Neural crest cell (in vitro differentiated cells): ENCODE measurements at regions not wholly inside any gene's neighbourhood (a gene's known extent, or its start where the extent isn't known, plus 50 kb on each side); places are given as distances from the start of the nearest gene placed in this dataset.

Experiments used
- DNase-seq: peaks from one replicate; pipeline ENCODE4 v3.0.0; 2021; ENCODE audit warnings: low read depth, mixed read lengths, low spot score
- H3K27ac Mint-ChIP-seq: one replicate; pipeline ENCODE4 v1.8.0; 2021; ENCODE audit warnings: mild to moderate bottlenecking, mixed read lengths; ENCODE audit not compliant: unreplicated experiment
- H3K27me3 Mint-ChIP-seq: 2 replicates; pipeline ENCODE4 v1.8.0; 2021; ENCODE audit warnings: low read depth, mild to moderate bottlenecking, mixed read lengths
- H3K36me3 Mint-ChIP-seq: 2 replicates; pipeline ENCODE4 v1.8.0; 2021; ENCODE audit warnings: low read depth, mild to moderate bottlenecking, mixed read lengths
- H3K4me1 Mint-ChIP-seq: 2 replicates; pipeline ENCODE4 v1.8.0; 2021; ENCODE audit warnings: mixed read lengths
- H3K4me3 Mint-ChIP-seq: one replicate; pipeline ENCODE4 v1.8.0; 2021; ENCODE audit warnings: mild to moderate bottlenecking, mixed read lengths
- H3K9me3 Mint-ChIP-seq: 2 replicates; pipeline ENCODE4 v1.8.0; 2021; ENCODE audit warnings: mixed read lengths
- CTCF ChIP-seq: fragments of 200-600 bp; sonication (generic); conservative IDR thresholded peaks from 2 replicates; pipeline ENCODE4 v1.5.0; 2021; ENCODE audit warnings: antibody characterized with exemption, mild to moderate bottlenecking

- Mint-ChIP-seq H3K36me3 (no peaks in the 10 kb centered on the region), H3K9me3 (peaks cover 2% of the 10 kb centered on the region), H3K27ac (no peak overlapping the region), H3K4me1 (no peaks in the 10 kb centered on the region), H3K27me3 (no peaks in the 10 kb centered on the region), H3K4me3 (no peak overlapping the region)
- TF ChIP-seq CTCF: no peak
- no peak for DNase-seq
Measured at GRCh38 chr9:109846776-109847175, 66.8 kb downstream of the PALM2AKAP2 start.

GRCh38 chr9:109852556-109852955, 72.6 kb downstream of the PALM2AKAP2 start:
- H3K36me3 Mint-ChIP-seq: no peaks in the 10 kb centered on the region
- TF ChIP-seq CTCF: no peak
- no peak overlapping the region for H3K4me3 Mint-ChIP-seq
- H3K4me1 Mint-ChIP-seq: peaks cover 14% of the 10 kb centered on the region
- H3K27me3 Mint-ChIP-seq: no peaks in the 10 kb centered on the region
- no peak for DNase-seq
- H3K9me3 Mint-ChIP-seq: peaks cover 8% of the 10 kb centered on the region
- H3K27ac Mint-ChIP-seq: no peak overlapping the region

GRCh38 chr9:109855540-109855939, 75.5 kb downstream of the PALM2AKAP2 start:
- Mint-ChIP-seq H3K9me3 (peaks cover 8% of the 10 kb centered on the region), H3K4me3 (no peak overlapping the region), H3K27ac (no peak overlapping the region), H3K4me1 (peaks cover 14% of the 10 kb centered on the region), H3K27me3 (no peaks in the 10 kb centered on the region), H3K36me3 (no peaks in the 10 kb centered on the region)
- DNase-seq: no peak
- no peak for TF ChIP-seq CTCF

GRCh38 chr9:109856785-109857184, 76.8 kb downstream of the PALM2AKAP2 start:
- TF ChIP-seq CTCF: no peak
- Mint-ChIP-seq H3K27ac (peak overlapping the region; percentile 10), H3K4me3 (no peak overlapping the region), H3K4me1 (peaks cover 14% of the 10 kb centered on the region), H3K27me3 (no peaks in the 10 kb centered on the region), H3K9me3 (peaks cover 6% of the 10 kb centered on the region), H3K36me3 (no peaks in the 10 kb centered on the region)
- no peak for DNase-seq

GRCh38 chr9:109857336-109857735, 77.3 kb downstream of the PALM2AKAP2 start:
- H3K9me3 Mint-ChIP-seq: peaks cover 3% of the 10 kb centered on the region
- H3K27ac Mint-ChIP-seq: peak overlapping the region; percentile 10
- peaks cover 14% of the 10 kb centered on the region for H3K4me1 Mint-ChIP-seq
- no peaks in the 10 kb centered on the region for H3K36me3 Mint-ChIP-seq
- DNase-seq: no peak
- no peak for TF ChIP-seq CTCF
- H3K4me3 Mint-ChIP-seq: no peak overlapping the region
- no peaks in the 10 kb centered on the region for H3K27me3 Mint-ChIP-seq

GRCh38 chr9:109859447-109859846, 79.4 kb downstream of the PALM2AKAP2 start:
- Mint-ChIP-seq H3K4me1 (peaks cover 18% of the 10 kb centered on the region), H3K36me3 (no peaks in the 10 kb centered on the region), H3K4me3 (no peak overlapping the region), H3K27ac (no peak overlapping the region), H3K9me3 (peaks cover 3% of the 10 kb centered on the region), H3K27me3 (no peaks in the 10 kb centered on the region)
- TF ChIP-seq CTCF: peak; percentile 43
- no peak for DNase-seq
